Mesothelial cell of epicardium (in vitro differentiated cells): ENCODE measurements at regions not wholly inside any gene's neighbourhood (a gene's known extent, or its start where the extent isn't known, plus 50 kb on each side); places are given as distances from the start of the nearest gene placed in this dataset.

Source experiments
- DNase-seq, 2 experiments: peaks; one replicate each; pipeline ENCODE4 v3.0.0; 2021; ENCODE audit warnings: low spot score in 2 of 2; ENCODE audit not compliant: unreplicated experiment in 2 of 2
- H3K27ac Mint-ChIP-seq: 2 replicates; pipeline ENCODE4 v1.8.0; 2021; ENCODE audit warnings: mixed read lengths
- H3K27me3 Mint-ChIP-seq: 2 replicates; pipeline ENCODE4 v1.8.0; 2021; ENCODE audit warnings: low read depth, mixed read lengths
- H3K36me3 Mint-ChIP-seq: 2 replicates; pipeline ENCODE4 v1.8.0; 2021; ENCODE audit warnings: mixed read lengths
- H3K4me1 Mint-ChIP-seq: 2 replicates; pipeline ENCODE4 v1.8.0; 2021; ENCODE audit warnings: mixed read lengths
- H3K4me3 Mint-ChIP-seq: 2 replicates; pipeline ENCODE4 v1.8.0; 2021; ENCODE audit warnings: mild to moderate bottlenecking, moderate library complexity, mixed read lengths
- H3K9me3 Mint-ChIP-seq: 2 replicates; pipeline ENCODE4 v1.8.0; 2021; ENCODE audit warnings: mixed read lengths
- TF ChIP-seq, protein P1 (sequence below): fragments of 200-600 bp; sonication (generic); IDR thresholded peaks from one replicate; pipeline ENCODE4 v1.5.0; 2021; ENCODE audit warnings: antibody characterized with exemption; ENCODE audit not compliant: unreplicated experiment

DNA sequence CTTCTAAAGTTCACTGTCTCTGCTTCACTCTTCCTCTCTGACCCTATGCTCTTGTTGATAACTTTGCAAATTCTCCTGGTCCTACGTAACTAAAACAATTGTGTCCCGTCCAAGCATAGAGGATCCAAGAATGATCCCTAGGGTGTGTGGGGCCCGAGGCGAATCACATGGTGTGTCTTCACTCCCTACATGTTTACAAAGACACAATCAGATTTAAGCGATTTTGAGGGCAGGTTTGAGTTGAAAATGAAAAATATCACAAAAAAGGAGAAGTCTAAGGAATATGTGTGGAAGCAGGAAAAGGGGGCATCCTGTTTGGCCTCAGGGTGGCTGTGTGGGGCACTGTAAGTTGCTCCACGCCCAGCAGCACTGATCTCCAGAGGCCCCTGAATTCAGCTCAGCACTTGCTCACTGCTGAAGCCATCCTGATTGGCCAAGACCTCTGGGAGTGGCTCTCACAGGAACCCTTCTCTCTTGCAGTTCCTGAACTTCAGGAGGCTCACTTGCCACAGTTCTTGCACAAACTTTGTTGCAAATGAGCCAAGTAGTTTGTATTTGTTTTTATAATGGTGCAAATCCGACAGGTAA lies 363.6 kb downstream of the ZNF521 start:
- TF ChIP-seq, protein P1, sequence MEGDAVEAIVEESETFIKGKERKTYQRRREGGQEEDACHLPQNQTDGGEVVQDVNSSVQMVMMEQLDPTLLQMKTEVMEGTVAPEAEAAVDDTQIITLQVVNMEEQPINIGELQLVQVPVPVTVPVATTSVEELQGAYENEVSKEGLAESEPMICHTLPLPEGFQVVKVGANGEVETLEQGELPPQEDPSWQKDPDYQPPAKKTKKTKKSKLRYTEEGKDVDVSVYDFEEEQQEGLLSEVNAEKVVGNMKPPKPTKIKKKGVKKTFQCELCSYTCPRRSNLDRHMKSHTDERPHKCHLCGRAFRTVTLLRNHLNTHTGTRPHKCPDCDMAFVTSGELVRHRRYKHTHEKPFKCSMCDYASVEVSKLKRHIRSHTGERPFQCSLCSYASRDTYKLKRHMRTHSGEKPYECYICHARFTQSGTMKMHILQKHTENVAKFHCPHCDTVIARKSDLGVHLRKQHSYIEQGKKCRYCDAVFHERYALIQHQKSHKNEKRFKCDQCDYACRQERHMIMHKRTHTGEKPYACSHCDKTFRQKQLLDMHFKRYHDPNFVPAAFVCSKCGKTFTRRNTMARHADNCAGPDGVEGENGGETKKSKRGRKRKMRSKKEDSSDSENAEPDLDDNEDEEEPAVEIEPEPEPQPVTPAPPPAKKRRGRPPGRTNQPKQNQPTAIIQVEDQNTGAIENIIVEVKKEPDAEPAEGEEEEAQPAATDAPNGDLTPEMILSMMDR: no peak
- peaks cover 6% of the 10 kb centered on the region for H3K27me3 Mint-ChIP-seq
- H3K4me3 Mint-ChIP-seq: no peak overlapping the region
- H3K27ac Mint-ChIP-seq: no peak overlapping the region
- H3K4me1 Mint-ChIP-seq: peaks cover 30% of the 10 kb centered on the region
- DNase-seq: no peak
- H3K9me3 Mint-ChIP-seq: peaks cover 3% of the 10 kb centered on the region
- H3K36me3 Mint-ChIP-seq: no peaks in the 10 kb centered on the region

DNA sequence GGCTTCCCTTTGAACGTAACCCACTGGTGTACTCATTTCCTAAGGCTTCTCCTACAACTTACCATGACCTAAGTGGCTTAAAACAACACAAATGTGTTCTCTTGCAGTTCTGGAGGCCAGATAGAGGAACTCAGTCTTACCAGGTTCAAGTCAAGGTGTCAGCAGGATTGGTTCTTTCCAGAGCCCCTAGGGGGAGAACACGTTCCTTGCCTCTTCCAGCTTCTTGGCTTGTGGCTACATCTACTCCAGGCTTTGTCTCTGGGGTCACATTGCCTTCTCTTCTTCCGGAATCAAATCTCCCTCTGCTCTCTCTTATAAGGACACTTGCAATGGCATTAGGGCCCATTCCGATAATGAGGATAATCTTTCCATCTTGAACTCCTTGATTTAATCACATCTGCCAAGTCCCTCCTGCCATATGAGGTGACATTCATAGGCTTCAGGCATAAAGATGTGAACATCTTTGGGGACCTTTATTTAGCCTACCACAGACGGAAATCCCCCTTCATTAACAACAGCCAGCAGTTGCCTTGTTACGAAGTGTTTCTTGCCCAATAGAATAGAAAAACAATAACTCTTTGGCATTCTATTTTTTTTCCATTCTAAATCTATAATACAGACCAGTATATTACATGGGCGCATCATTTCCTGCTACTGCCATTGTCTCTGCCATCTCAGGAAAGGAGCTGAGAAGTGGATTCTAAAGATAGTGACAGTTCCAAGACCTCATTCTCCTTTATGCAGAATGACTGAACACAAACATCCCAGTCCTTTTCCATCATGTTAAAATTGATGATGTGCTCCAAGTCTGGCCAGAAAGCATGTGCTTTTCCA lies 362.0 kb downstream of the ZNF521 start:
- no peaks in the 10 kb centered on the region for H3K36me3 Mint-ChIP-seq
- H3K27ac Mint-ChIP-seq: no peak overlapping the region
- no peak overlapping the region for H3K4me3 Mint-ChIP-seq
- peaks cover 30% of the 10 kb centered on the region for H3K4me1 Mint-ChIP-seq
- peaks cover 3% of the 10 kb centered on the region for H3K27me3 Mint-ChIP-seq
- TF ChIP-seq, protein P1: no peak
- no peak for DNase-seq
- peaks cover 3% of the 10 kb centered on the region for H3K9me3 Mint-ChIP-seq

DNA sequence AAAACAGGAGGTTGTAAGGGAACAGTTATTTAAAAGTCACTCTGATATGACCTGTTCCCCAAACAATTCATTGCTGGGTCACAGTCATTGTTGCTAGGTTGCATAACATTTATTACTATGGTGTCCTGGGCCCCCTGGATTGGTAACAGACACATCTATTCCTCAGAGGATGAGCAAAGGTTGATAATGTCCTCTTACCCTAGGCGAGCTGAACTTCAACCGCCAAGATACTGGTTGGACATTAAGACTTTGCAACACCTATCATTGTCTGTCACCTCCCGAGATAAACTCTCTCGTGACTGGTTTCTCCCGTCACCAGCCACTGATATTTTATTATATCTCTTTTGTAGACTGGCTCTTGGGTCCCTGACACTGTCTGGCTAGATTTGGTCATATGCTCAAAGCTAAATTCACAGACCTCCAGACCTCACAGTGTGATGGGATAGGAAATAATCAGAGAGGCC lies 361.3 kb downstream of the ZNF521 start:
- TF ChIP-seq, protein P1: no peak
- no peak overlapping the region for H3K4me3 Mint-ChIP-seq
- no peak overlapping the region for H3K27ac Mint-ChIP-seq
- DNase-seq: no peak
- H3K27me3 Mint-ChIP-seq: peaks cover 2% of the 10 kb centered on the region
- peaks cover 26% of the 10 kb centered on the region for H3K4me1 Mint-ChIP-seq
- no peaks in the 10 kb centered on the region for H3K36me3 Mint-ChIP-seq
- H3K9me3 Mint-ChIP-seq: peaks cover 3% of the 10 kb centered on the region

DNA sequence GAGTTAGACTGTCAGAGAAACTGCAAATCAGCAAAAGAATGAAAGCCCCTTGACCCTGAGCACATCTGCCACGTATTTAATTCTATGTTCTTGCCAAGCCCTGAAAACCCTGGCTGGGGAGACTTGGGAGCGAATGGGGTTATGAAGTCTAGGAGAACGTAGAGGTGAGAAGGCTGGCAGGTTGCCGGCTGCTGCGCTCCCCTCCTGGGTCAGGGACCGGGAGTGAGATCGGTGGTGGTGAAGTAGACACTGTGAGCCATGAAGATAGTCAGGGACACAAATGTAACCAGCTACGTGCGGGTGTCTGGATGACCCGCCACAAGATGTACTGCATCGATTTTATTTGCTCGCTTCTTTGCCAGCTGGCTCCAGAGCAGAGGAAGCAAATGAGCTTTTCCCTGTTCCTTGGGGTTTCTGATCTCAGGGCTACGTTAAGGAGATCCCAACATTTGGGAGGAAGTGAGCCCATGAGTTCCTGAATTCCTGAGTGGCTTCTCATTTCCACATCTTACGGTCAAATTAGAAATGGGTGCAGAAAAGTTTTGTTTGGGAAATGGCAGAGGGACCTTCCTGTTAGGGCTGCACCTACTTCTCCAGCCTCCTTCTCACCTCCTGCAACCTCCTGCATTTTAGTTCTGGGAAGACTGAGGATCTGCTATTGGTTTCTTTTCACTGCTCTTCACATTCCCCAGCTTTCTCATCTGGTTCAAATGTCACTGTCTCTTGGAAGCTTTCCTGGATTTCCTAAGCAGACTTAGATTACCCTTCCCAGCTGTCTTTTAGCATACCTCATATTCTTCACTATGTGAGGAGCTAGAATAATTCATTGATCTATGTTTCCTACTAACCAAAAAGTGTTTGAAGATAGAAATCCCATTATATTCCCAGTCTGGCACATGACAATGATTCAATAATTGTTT lies 360.6 kb downstream of the ZNF521 start:
- TF ChIP-seq, protein P1: no peak
- no peak overlapping the region for H3K27ac Mint-ChIP-seq
- no peak for DNase-seq
- peaks cover 3% of the 10 kb centered on the region for H3K9me3 Mint-ChIP-seq
- H3K36me3 Mint-ChIP-seq: no peaks in the 10 kb centered on the region
- H3K27me3 Mint-ChIP-seq: peaks cover 2% of the 10 kb centered on the region
- H3K4me1 Mint-ChIP-seq: peaks cover 19% of the 10 kb centered on the region
- H3K4me3 Mint-ChIP-seq: no peak overlapping the region

DNA sequence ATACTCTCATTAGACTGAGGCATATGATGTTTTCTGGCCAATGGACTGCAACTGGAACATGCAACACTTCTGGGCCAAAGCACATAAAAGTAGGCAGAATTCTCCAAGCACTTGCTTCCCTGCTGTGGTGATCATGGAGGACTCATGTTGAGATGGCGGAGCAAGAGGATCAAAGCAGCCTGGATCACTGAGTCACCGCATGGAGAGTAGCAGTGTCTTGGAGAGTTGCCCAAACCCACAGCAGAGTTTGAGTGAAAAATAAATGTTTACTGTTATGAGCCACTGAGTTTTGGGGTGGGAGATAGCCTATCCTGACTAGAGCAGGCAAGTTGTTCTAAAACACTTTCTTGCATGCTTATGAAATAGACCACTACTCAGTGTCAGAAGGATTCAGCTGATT lies 359.5 kb downstream of the ZNF521 start:
- Mint-ChIP-seq H3K9me3 (peaks cover 3% of the 10 kb centered on the region), H3K27ac (no peak overlapping the region), H3K36me3 (no peaks in the 10 kb centered on the region), H3K27me3 (peaks cover 2% of the 10 kb centered on the region), H3K4me1 (peaks cover 8% of the 10 kb centered on the region), H3K4me3 (no peak overlapping the region)
- TF ChIP-seq, protein P1: no peak
- no peak for DNase-seq
